Choroid plexus epithelial cell (primary cell): ENCODE measurements at regions not wholly inside any gene's neighbourhood (a gene's known extent, or its start where the extent isn't known, plus 50 kb on each side); places are given as distances from the start of the nearest gene placed in this dataset.
A peak's percentile ranks its signal among the peaks of the same experiment; 100 is the strongest.

Experiments
- DNase-seq: peaks from one replicate; pipeline ENCODE4 v3.0.0-alpha.2; 2010; ENCODE audit warnings: low read depth
- H3K4me3 ChIP-seq: 2 replicates; pipeline ENCODE4 v1.5.1; 2011; ENCODE audit warnings: low read depth, mild to moderate bottlenecking, control low read depth, low read length, moderate library complexity
- CTCF ChIP-seq: conservative IDR thresholded peaks from 2 replicates; pipeline ENCODE4 v1.5.1; 2011; ENCODE audit warnings: low read depth, mild to moderate bottlenecking, control low read depth, inconsistent platforms, low read length, moderate library complexity

GRCh38 chr9:109602987-109603386, 104.9 kb upstream of the PTPN3 start:
- H3K4me3 ChIP-seq: no peak overlapping the region
- no peak for TF ChIP-seq CTCF
- DNase-seq: peak; percentile 13

GRCh38 chr9:109604131-109604530, 106.0 kb upstream of the PTPN3 start:
- no peak overlapping the region for H3K4me3 ChIP-seq
- no peak for DNase-seq
- no peak for TF ChIP-seq CTCF

- TF ChIP-seq CTCF: no peak
- H3K4me3 ChIP-seq: no peak overlapping the region
- no peak for DNase-seq
Observed at GRCh38 chr9:109604781-109605180, 106.7 kb upstream of the PTPN3 start.

- DNase-seq: no peak
- H3K4me3 ChIP-seq: no peak overlapping the region
- no peak for TF ChIP-seq CTCF
Observed at GRCh38 chr9:109609060-109609459, 111.0 kb upstream of the PTPN3 start.

- TF ChIP-seq CTCF: no peak
- H3K4me3 ChIP-seq: no peak overlapping the region
- no peak for DNase-seq
Observed at GRCh38 chr9:109616571-109617120, 118.5 kb upstream of the PTPN3 start.

- TF ChIP-seq CTCF: no peak
Observed at GRCh38 chr9:109619310-109619709, 121.2 kb upstream of the PTPN3 start.

GRCh38 chr9:109624143-109624542, 126.0 kb upstream of the PTPN3 start:
- no peak for DNase-seq
- TF ChIP-seq CTCF: no peak
- H3K4me3 ChIP-seq: no peak overlapping the region

More at GRCh38 chr9:109619310-109619709, 121.2 kb upstream of the PTPN3 start:
- H3K4me3 ChIP-seq: no peak overlapping the region
- no peak for DNase-seq
